ENCODE measurements at regions not wholly inside any gene's neighbourhood (a gene's known extent, or its start where the extent isn't known, plus 50 kb on each side); places are given as distances from the start of the nearest gene placed in this dataset.
"Not testable (repeated sequence)": the region's sequence is repeated elsewhere in the genome, so short reads cannot be mapped to it uniquely, and the experiment has no call there.

GRCh38 chr7:156504006-156504405 is 136.6 kb upstream of the RNF32 start:
- Histone ChIP-seq H3K36me3 (ENCODE audit: control insufficient read depth, insufficient read depth, low read length) (no peaks in the 10 kb centered on the region), H3K4me1 (ENCODE audit: control insufficient read depth, insufficient read depth, low read length) (no peaks in the 10 kb centered on the region), H3K27me3 (ENCODE audit: control insufficient read depth, insufficient read depth, low read length) (no peaks in the 10 kb centered on the region), H3K9me3 (ENCODE audit: control insufficient read depth, insufficient read depth, low read length) (no peaks in the 10 kb centered on the region), H3K27ac (ENCODE audit: low read length) (no peak overlapping the region), H3K4me3 (ENCODE audit: low read length) (no peak overlapping the region)
- intact Hi-C loops (cut with micrococcal nuclease), result no loop called here
- no peak overlapping the region for H3K27ac Mint-ChIP-seq
- H3K9me3 Mint-ChIP-seq, result no peaks in the 10 kb centered on the region
- ATAC-seq (no peak), DNase-seq (no peak)
- H3K4me3 Mint-ChIP-seq, result no peak overlapping the region
- TF ChIP-seq CTCF (IDR thresholded peaks at IDR 0.05), result no peak
- no peaks in the 10 kb centered on the region for H3K36me3 Mint-ChIP-seq
- H3K27me3 Mint-ChIP-seq (ENCODE audit: low read depth in 2 of 2), result peaks cover 0 to 3% of the 10 kb centered on the region in 2 donors
- WGBS (ENCODE audit: insufficient coverage), result 89% methylated on average over 17 of the region's 17 CpGs
- H3K4me1 Mint-ChIP-seq, result no peaks in the 10 kb centered on the region

- H3K27ac Mint-ChIP-seq, result no peak overlapping the region
- H3K4me1 Mint-ChIP-seq, result no peaks in the 10 kb centered on the region
- DNase-seq, result no peak
- H3K36me3 ChIP-seq (ENCODE audit: control insufficient read depth, insufficient read depth, low read length), result no peaks in the 10 kb centered on the region
- H3K9me3 ChIP-seq (ENCODE audit: control insufficient read depth, insufficient read depth, low read length), result no peaks in the 10 kb centered on the region
- H3K27me3 ChIP-seq (ENCODE audit: control insufficient read depth, insufficient read depth, low read length), result no peaks in the 10 kb centered on the region
- ATAC-seq, result no peak
- H3K27me3 Mint-ChIP-seq (ENCODE audit: low read depth in 2 of 2), result peaks cover 0 to 1% of the 10 kb centered on the region in 2 donors
- H3K4me3 ChIP-seq (ENCODE audit: low read length), result no peak overlapping the region
- no peak overlapping the region for H3K4me3 Mint-ChIP-seq
- no peaks in the 10 kb centered on the region for H3K36me3 Mint-ChIP-seq
- WGBS (ENCODE audit: insufficient coverage), result 94% methylated on average over 5 of the region's 7 CpGs
- H3K4me1 ChIP-seq (ENCODE audit: control insufficient read depth, insufficient read depth, low read length), result no peaks in the 10 kb centered on the region
- intact Hi-C loops (cut with micrococcal nuclease), result no loop called here
- TF ChIP-seq CTCF (IDR thresholded peaks at IDR 0.05), result no peak
- H3K27ac ChIP-seq (ENCODE audit: low read length), result no peak overlapping the region
- no peaks in the 10 kb centered on the region for H3K9me3 Mint-ChIP-seq
Observed at GRCh38 chr7:156503196-156503595, 137.4 kb upstream of the RNF32 start.

- WGBS (ENCODE audit: insufficient coverage), result 80% methylated on average over 1 of the region's 1 CpG
- H3K27me3 ChIP-seq (ENCODE audit: control insufficient read depth, insufficient read depth, low read length); intact Hi-C loops (cut with micrococcal nuclease); ATAC-seq; H3K4me3 ChIP-seq (ENCODE audit: low read length); H3K9me3 ChIP-seq (ENCODE audit: control insufficient read depth, insufficient read depth, low read length); H3K27ac Mint-ChIP-seq; H3K36me3 ChIP-seq (ENCODE audit: control insufficient read depth, insufficient read depth, low read length); H3K9me3 Mint-ChIP-seq; DNase-seq; H3K4me1 Mint-ChIP-seq; H3K36me3 Mint-ChIP-seq; H3K27me3 Mint-ChIP-seq (ENCODE audit: low read depth in 2 of 2); H3K27ac ChIP-seq (ENCODE audit: low read length); H3K4me1 ChIP-seq (ENCODE audit: control insufficient read depth, insufficient read depth, low read length); H3K4me3 Mint-ChIP-seq: not testable (repeated sequence)
Observed at GRCh38 chr7:156501815-156502214, 138.8 kb upstream of the RNF32 start.

GRCh38 chr7:156499247-156499881 is 141.2 kb upstream of the RNF32 start:
- H3K27me3 Mint-ChIP-seq (ENCODE audit: low read depth in 2 of 2), result no peaks in the 10 kb centered on the region
- no peak overlapping the region for H3K27ac Mint-ChIP-seq
- 67% methylated on average over 12 of the region's 12 CpGs for WGBS (ENCODE audit: insufficient coverage)
- intact Hi-C loops (cut with micrococcal nuclease), result no loop called here
- no peak for TF ChIP-seq CTCF (IDR thresholded peaks at IDR 0.05)
- no peaks in the 10 kb centered on the region for H3K4me1 Mint-ChIP-seq
- no peak overlapping the region for H3K27ac ChIP-seq (ENCODE audit: low read length)
- no peak overlapping the region for H3K4me3 ChIP-seq (ENCODE audit: low read length)
- H3K27me3 ChIP-seq (ENCODE audit: control insufficient read depth, insufficient read depth, low read length), result no peaks in the 10 kb centered on the region
- no peak overlapping the region for H3K4me3 Mint-ChIP-seq
- no peaks in the 10 kb centered on the region for H3K9me3 ChIP-seq (ENCODE audit: control insufficient read depth, insufficient read depth, low read length)
- ATAC-seq, result peak in 1 of 3 donors; percentile 37
- no peaks in the 10 kb centered on the region for H3K4me1 ChIP-seq (ENCODE audit: control insufficient read depth, insufficient read depth, low read length)
- no peaks in the 10 kb centered on the region for H3K9me3 Mint-ChIP-seq
- H3K36me3 ChIP-seq (ENCODE audit: control insufficient read depth, insufficient read depth, low read length), result no peaks in the 10 kb centered on the region
- no peak for DNase-seq
- H3K36me3 Mint-ChIP-seq, result no peaks in the 10 kb centered on the region

All from natural killer cell (primary cell).